Left hindlimb (tissue), 1 donor: ENCODE measurements at regions not wholly inside any gene's neighbourhood (a gene's known extent, or its start where the extent isn't known, plus 50 kb on each side); places are given as distances from the start of the nearest gene placed in this dataset.
"Not testable (repeated sequence)": the region's sequence is repeated elsewhere in the genome, so short reads cannot be mapped to it uniquely, and the experiment has no call there.

Experiments used
- DNase-seq: peaks from one replicate; pipeline ENCODE4 v3.0.0-alpha.2; 2018

GRCh38 chr4:18480928-18481327 is 459.4 kb upstream of the LCORL start:
- DNase-seq, result no peak

- DNase-seq, result no peak
Observed at GRCh38 chr4:18480342-18480741, 458.8 kb upstream of the LCORL start.

GRCh38 chr4:18479825-18480224 is 458.3 kb upstream of the LCORL start:
- no peak for DNase-seq

- no peak for DNase-seq
Observed at GRCh38 chr4:18463987-18464559, 442.5 kb upstream of the LCORL start.

GRCh38 chr4:18458465-18458864 is 436.9 kb upstream of the LCORL start:
- DNase-seq, result no peak

DNA sequence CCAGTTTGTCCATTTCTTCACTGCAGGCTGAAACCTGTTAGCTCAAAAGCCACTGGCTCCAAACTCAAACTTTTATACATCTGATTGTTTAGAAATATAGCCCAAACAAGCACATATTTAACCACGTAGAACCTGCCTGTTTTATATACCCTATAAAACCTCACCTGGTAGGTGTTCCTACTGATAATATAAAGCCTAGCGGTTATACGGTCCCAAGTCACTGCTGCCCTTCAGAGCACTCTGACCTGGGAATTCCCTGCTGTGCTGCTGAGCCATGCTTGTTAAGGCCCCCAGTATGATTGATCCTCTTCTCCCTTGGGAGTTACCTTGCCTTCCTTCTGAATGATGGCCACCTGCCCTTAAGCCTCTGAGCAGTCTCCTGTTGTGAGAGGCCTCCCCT is 432.8 kb upstream of the LCORL start:
- DNase-seq, result no peak

GRCh38 chr4:18445110-18445509 is 423.6 kb upstream of the LCORL start:
- no peak for DNase-seq

GRCh38 chr4:18444206-18444605 is 422.7 kb upstream of the LCORL start:
- DNase-seq, result no peak

GRCh38 chr4:18442957-18443356 is 421.4 kb upstream of the LCORL start:
- no peak for DNase-seq

- DNase-seq, result no peak
Observed at GRCh38 chr4:18441676-18442075, 420.1 kb upstream of the LCORL start.

DNA sequence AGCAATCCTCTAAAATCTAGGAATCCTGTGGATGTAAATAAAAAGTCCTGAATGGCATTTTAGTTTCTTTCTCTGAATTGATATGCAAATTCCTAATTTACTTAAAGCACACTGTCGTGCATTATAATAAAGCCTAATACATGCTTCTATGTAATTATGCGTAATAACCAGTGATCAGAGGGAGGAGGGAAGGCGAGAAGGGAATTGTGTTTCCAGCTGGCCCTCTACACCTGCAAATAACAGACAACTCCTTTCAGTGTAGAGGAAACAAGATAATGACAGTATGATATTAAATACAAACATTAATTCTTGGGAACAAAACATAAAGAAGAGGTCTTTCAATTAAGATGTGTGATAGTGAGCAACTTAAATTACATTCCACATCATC is 419.6 kb upstream of the LCORL start:
- no peak for DNase-seq

GRCh38 chr4:18440527-18441202 is 419.1 kb upstream of the LCORL start:
- no peak for DNase-seq

DNA sequence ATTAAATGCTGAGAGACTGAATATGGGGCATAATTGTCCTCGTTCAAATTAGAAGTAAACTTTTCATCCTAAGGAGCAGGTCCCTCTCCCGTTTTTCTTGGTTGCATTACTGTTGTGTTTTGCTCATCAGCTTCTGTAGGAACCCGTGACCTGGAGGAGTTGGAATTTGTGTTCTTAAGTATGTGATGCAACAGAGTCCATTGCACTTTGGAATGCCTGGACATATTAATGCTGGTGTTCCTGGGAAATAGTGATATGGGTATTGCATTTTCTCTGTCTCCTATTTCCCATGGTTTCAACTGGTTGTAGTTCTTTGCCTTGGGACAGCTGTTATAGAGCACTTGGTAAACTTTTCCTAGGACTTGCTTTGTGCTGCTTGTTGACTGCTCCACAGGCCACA is 417.8 kb upstream of the LCORL start:
- no peak for DNase-seq

DNA sequence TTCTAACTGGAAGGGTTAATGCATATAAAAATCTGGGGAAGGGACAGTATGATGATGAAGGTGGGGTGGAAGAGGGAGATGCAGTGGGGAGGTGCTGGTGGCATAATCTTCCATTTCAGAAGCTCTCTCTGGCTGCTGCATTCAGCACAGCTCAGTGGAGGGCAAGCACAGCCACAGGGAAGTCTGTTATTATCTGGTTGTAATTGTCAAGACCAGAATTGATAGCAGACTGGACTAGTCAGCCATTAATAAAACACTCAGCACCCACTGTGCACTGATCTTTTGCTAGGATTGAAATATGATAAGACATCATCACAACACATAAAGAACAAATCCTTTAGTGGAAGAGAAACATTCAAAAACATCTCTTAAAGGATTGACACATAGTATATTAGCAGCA is 414.2 kb upstream of the LCORL start:
- no peak for DNase-seq

DNA sequence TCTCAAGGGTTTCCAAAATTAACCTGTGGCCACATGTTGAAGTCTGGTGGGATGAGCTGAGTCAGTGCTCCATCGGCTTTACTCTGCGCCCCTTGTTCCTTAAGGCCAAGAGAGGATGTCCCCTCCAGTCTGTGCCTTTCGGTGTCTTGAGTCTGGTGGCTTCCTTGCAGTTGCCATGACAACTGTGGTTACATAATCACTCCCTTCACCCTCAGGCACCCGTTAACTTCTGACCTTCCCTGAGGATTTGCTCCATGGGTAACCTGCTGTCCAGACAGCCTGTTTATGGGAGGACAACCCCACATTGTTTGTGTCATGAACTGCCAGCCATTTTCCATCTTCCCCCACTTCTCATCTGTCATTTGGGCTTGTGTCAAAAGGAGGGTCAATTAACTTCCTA is 401.1 kb upstream of the LCORL start:
- no peak for DNase-seq

DNA sequence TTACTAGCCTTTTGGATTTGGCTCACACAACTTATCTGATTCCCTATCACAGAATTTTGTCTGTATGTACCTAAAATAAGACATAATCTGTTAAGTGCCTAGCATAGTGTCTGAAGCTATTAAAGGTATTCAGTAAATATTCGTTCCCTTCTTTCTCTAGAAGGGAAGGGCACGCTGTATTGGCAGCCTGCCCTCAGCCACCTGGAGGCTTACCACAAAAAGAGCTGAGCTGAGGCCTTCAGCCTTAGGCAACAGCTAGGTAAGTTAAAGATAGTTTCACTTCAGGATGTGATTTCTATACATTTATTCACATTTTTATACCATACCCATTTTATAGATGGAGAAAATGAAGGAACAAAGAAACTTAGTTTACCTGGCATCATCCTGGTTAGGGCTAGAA is 400.0 kb upstream of the LCORL start:
- no peak for DNase-seq

- no peak for DNase-seq
Observed at GRCh38 chr4:18419780-18420179, 398.2 kb upstream of the LCORL start.

DNA sequence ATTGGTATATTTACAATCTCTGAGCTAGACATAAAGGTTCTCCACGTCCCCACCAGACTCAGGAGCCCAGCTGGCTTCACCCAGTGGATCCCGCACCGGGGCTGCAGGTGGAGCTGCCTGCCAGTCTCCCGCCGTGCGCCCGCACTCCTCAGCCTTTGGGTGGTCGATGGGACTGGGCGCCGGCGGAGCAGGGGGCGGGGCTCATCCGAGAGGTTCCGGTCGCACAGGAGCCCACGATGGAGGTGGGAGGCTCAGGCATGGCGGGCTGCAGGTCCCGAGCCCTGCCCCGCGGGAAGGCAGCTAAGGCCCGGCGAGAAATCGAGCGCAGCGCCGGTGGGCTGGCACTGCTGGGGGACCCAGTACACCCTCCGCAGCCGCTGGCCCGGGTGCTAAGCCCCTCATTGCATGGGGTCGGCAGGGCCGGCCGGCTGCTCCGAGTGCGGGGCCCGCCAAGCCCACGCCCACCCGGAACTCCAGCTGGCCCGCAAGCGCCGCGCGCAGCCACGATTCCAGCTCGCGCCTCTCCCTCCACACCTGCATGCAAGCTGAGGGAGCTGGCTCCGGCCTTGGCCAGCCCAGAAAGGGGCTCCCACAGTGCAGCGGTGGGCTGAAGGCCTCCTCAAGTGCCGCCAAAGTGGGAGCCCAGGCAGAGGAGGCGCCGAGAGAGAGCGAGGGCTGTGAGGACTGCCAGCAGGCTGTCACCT is 396.8 kb upstream of the LCORL start:
- DNase-seq, result not testable (repeated sequence)

- not testable (repeated sequence) for DNase-seq
Observed at GRCh38 chr4:18417651-18418050, 396.1 kb upstream of the LCORL start.

DNA sequence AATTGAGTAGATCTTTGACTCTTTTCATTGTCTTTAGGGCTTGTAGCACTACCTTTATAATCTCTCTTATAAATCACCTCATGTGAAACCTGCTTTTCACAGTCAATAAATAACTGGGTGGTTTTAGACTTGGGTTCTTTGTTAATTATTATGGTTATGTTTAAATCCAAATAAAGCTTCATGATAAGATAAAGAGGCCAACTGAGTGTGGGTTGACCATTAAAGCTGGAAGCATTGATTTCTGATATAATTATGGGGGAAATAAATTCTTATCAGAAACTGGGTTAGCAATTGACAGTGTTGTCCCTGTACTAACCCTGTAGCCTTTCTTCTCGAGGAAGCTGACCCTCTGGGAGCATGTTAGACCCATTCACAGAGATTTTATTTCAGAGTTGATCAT is 384.7 kb upstream of the LCORL start:
- DNase-seq, result no peak

DNA sequence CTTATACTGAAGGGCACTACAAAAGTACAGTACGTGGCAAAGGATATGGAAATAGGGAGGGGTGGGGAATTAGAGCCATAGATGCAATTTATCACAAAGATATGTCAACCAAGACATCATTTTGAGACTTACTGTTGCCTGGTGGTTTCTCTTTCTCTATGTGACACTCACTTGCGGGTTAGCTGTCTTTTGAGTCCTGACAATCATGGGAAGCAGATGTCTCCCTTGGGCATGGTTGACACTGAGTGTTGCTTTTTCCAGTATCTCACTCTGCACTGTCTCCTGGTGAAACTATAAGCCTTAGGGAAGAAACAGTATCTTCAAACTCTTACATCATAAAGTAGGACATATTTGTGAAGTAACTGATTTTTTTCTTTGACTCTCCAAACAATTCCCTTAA is 383.5 kb upstream of the LCORL start:
- DNase-seq, result no peak

DNA sequence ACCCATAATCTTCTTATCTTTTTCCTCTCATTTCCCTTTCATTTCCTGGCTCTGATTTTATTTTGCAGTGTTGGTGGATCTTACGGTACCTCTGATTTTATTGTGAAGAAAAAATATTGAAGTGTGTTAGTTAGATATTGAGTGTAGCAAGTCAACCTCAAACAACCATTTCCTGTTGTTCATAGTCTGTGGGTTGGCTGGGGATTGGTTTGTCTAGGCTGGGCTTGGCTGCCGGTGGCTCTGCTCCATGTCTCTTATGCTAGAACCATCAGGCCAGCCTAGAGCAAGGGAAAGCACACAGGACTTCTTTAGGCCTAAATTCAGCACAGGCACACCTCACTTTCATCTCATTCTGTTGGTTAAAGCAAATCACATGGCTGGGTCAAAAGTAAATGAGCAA is 383.1 kb upstream of the LCORL start:
- DNase-seq, result no peak

DNA sequence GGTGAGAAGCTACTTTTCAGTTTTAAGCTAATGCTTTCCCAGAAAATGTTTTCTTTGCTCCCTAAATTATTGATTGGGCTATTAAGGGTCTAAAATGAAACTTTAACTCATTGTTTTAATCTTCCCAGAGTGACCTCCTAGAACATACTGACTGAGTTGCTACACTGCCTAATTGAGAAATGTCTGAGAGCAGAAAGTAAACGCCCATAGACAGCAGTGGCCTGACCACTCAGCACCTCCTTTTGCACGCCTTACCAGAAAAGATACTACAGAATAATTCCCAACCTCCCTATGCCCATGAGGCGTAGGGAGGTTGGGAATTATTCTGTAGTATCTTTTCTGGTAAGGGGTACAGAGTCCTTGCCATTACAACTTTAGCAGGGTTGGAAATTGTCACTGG is 381.8 kb upstream of the LCORL start:
- DNase-seq, result no peak

DNA sequence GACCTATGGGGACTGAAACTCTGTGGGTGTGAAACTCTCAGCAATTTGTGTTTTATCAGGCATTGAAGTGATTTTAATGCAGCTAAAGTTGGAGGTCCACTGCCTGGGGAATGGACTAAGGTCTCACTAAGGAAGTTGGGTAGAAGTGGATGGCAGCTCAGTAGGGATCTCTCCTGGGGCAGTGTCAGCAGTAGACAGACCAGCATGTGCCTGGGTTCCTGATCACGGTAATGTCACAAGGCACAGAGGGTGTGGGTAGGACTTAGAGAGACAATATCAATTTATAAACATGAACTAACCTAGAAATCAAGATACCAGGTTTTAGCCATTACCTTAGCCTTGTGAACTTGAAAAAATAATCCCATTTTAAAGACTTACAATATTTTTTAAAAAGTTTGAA is 380.3 kb upstream of the LCORL start:
- no peak for DNase-seq

GRCh38 chr4:18401425-18401824 is 379.9 kb upstream of the LCORL start:
- DNase-seq, result no peak
